ENCODE measurements at regions not wholly inside any gene's neighbourhood (a gene's known extent, or its start where the extent isn't known, plus 50 kb on each side); places are given as distances from the start of the nearest gene placed in this dataset.

GRCh38 chr18:28313602-28314001, 136.7 kb upstream of the CDH2 start:
- no peak for TF ChIP-seq GATA2 (IDR thresholded peaks at IDR 0.05; ENCODE audit: low read depth, low read length)
- TF ChIP-seq GATA3 (IDR thresholded peaks at IDR 0.05; ENCODE audit: low read depth, low read length) = no peak

Data from SH-SY5Y (cell line).